ENCODE measurements at regions not wholly inside any gene's neighbourhood (a gene's known extent, or its start where the extent isn't known, plus 50 kb on each side); places are given as distances from the start of the nearest gene placed in this dataset.

- Histone ChIP-seq H2BK5ac (ENCODE audit: low read depth, low read length, poor library complexity, severe bottlenecking) (no peak overlapping the region), H3K4ac (ENCODE audit: low read depth, low read length) (no peak overlapping the region), H3K9me3 (ENCODE audit: control insufficient read depth, insufficient read depth, low read length) (no peaks in the 10 kb centered on the region), H4K8ac (ENCODE audit: low read depth in 2 of 2, low read length in 2 of 2) (no peak overlapping the region), H3K56ac (ENCODE audit: extremely low read depth, insufficient read depth, low read length) (no peak overlapping the region), H2BK20ac (ENCODE audit: low read depth, low read length) (no peak overlapping the region), H3K4me1 (ENCODE audit: control insufficient read depth, insufficient read depth, low read length) (no peaks in the 10 kb centered on the region), H3K9me1 (ENCODE audit: insufficient read depth, low read length) (no peaks in the 10 kb centered on the region), H3K9ac (ENCODE audit: low read depth, low read length) (no peak overlapping the region), H2AK9ac (replicated peaks; ENCODE audit: low read depth, low read length, poor library complexity) (no peak overlapping the region), H3K79me1 (ENCODE audit: low read depth in 1 of 2, low read length in 2 of 2) (no peaks in the 10 kb centered on the region), H2BK120ac (ENCODE audit: low read depth, low read length) (no peak overlapping the region), H3K14ac (replicated peaks; ENCODE audit: low read depth, low read length) (no peak overlapping the region), H2AFZ (replicated peaks; ENCODE audit: low read length, poor library complexity) (no peak overlapping the region), H4K20me1 (ENCODE audit: insufficient read depth, low read length) (no peaks in the 10 kb centered on the region), H3K4me2 (ENCODE audit: low read depth, low read length) (no peak overlapping the region), H3K23ac (ENCODE audit: low read depth, low read length) (no peak overlapping the region), H2BK15ac (ENCODE audit: low read depth, low read length) (no peak overlapping the region), H4K5ac (ENCODE audit: low read depth, low read length) (no peak overlapping the region), H3K27me3 (ENCODE audit: control insufficient read depth, insufficient read depth, low read length) (peaks cover 2% of the 10 kb centered on the region; the same call in 1 of the 2 replicates), H3K18ac (ENCODE audit: low read depth, low read length) (no peak overlapping the region), H3K4me3 (ENCODE audit: insufficient read depth, low read depth, low read length) (no peak overlapping the region), H3K36me3 (ENCODE audit: control insufficient read depth, insufficient read depth, low read length) (no peaks in the 10 kb centered on the region), H4K91ac (ENCODE audit: insufficient read depth, low read depth, low read length) (no peak overlapping the region), H3K27ac (ENCODE audit: insufficient read depth, low read length) (no peak overlapping the region), H2AK5ac (ENCODE audit: low read depth, low read length) (no peak overlapping the region)
- no CpG with 5 or more reads among the region's 2 CpGs for WGBS, 2 experiments (ENCODE audit: extremely low coverage in 2 of 2, insufficient read length in 1 of 2)
- DNase-seq = no peak
- TF ChIP-seq MAFK (IDR thresholded peaks at IDR 0.05; ENCODE audit: low read depth, low read length) (no peak), USF2 (IDR thresholded peaks at IDR 0.05; ENCODE audit: low read depth, low read length) (no peak), CTCF (conservative IDR thresholded peaks at IDR 0.05; ENCODE audit: low read depth, low read length) (no peak), MAZ (IDR thresholded peaks at IDR 0.05; ENCODE audit: borderline replicate concordance, low read depth, low read length) (no peak), RFX5 (IDR thresholded peaks at IDR 0.05; ENCODE audit: low read depth, low read length) (no peak), RCOR1 (IDR thresholded peaks at IDR 0.05; ENCODE audit: insufficient replicate concordance, low read length) (no peak), CEBPB (IDR thresholded peaks at IDR 0.05; ENCODE audit: low read depth, low read length) (no peak), RAD21 (IDR thresholded peaks at IDR 0.05; ENCODE audit: low read length) (no peak), CHD1 (IDR thresholded peaks at IDR 0.05; ENCODE audit: low read depth, low read length) (no peak), FOS (IDR thresholded peaks at IDR 0.05; ENCODE audit: low read depth, low read length) (no peak), BHLHE40 (IDR thresholded peaks at IDR 0.05; ENCODE audit: low read depth, low read length) (no peak), MXI1 (IDR thresholded peaks at IDR 0.05; ENCODE audit: borderline replicate concordance, low read depth, low read length) (no peak), NFE2L2 (IDR thresholded peaks at IDR 0.05; ENCODE audit: low read depth, low read length) (no peak)
- CTCF ChIA-PET = no interaction called here
- intact Hi-C loops (cut with micrococcal nuclease) = no loop called here
- no TSS peak for BruUV-seq (replicated peaks)
- no peak for ATAC-seq (ENCODE audit: low read depth)
- POLR2A ChIA-PET (ENCODE audit: unreplicated experiment) = interaction anchor here (0.5 kb wide), 1 partner anchor 1057 kb away, joined by 3 read pairs; no protein-coding TSS in a partner anchor
- in situ Hi-C loops (cut with MboI; ENCODE audit: low sequenced_read_pairs) = no loop called here
- dilution Hi-C loops (cut with HindIII; ENCODE audit: low sequenced_read_pairs, unreplicated experiment) = no loop called here
Observed at GRCh38 chr16:51057969-51058337, 93.1 kb downstream of the SALL1 start.

Measured in IMR-90 (cell line).